ENCODE measurements at regions not wholly inside any gene's neighbourhood (a gene's known extent, or its start where the extent isn't known, plus 50 kb on each side); places are given as distances from the start of the nearest gene placed in this dataset.

GRCh38 chr14:43249116-43249515 is 1258.0 kb downstream of the FSCB start:
- no peak for TF ChIP-seq CTCF (IDR thresholded peaks at IDR 0.05; ENCODE audit: insufficient read depth, low read length, severe bottlenecking)
- DNase-seq (ENCODE audit: low read depth): no peak
- no peaks in the 10 kb centered on the region for H3K36me3 ChIP-seq (ENCODE audit: control insufficient read depth, insufficient read depth, low read length)
- no peak for FAIRE-seq
- H3K4me3 ChIP-seq (ENCODE audit: low read depth, low read length): no peak overlapping the region
- no peaks in the 10 kb centered on the region for H3K27me3 ChIP-seq (ENCODE audit: control insufficient read depth, insufficient read depth, low read length)

DNA sequence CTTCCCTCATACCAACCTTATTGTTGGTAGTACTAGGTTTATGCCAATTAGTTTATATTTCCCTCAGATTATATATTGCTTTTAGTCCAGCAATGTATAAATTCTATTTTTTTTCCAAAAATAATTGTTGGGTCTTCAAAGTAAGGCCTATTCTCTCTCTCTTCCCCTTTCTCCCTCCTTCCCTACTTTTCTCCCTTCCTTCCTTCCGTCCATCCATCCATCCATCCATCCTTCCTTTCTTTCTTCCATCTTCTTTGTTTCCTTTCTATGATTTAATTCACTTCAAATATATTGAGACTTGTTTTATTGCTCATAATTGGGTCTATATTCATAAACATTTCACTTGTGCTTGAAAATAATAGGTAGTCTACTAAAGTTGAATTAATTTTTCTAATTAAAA is 1259.2 kb downstream of the FSCB start:
- no peak overlapping the region for H3K4me3 ChIP-seq (ENCODE audit: low read depth, low read length)
- FAIRE-seq: no peak
- no peak for TF ChIP-seq CTCF (IDR thresholded peaks at IDR 0.05; ENCODE audit: insufficient read depth, low read length, severe bottlenecking)
- H3K36me3 ChIP-seq (ENCODE audit: control insufficient read depth, insufficient read depth, low read length): no peaks in the 10 kb centered on the region
- no peaks in the 10 kb centered on the region for H3K27me3 ChIP-seq (ENCODE audit: control insufficient read depth, insufficient read depth, low read length)
- DNase-seq (ENCODE audit: low read depth): no peak

GRCh38 chr14:43244142-43244625 is 1262.9 kb downstream of the FSCB start:
- Histone ChIP-seq H3K27me3 (ENCODE audit: control insufficient read depth, insufficient read depth, low read length) (no peaks in the 10 kb centered on the region), H3K36me3 (ENCODE audit: control insufficient read depth, insufficient read depth, low read length) (no peaks in the 10 kb centered on the region), H3K4me3 (ENCODE audit: low read depth, low read length) (no peak overlapping the region)
- FAIRE-seq: no peak
- TF ChIP-seq CTCF (IDR thresholded peaks at IDR 0.05; ENCODE audit: insufficient read depth, low read length, severe bottlenecking): no peak
- DNase-seq (ENCODE audit: low read depth): no peak

GRCh38 chr14:43243168-43243567 is 1263.9 kb downstream of the FSCB start:
- no peak overlapping the region for H3K4me3 ChIP-seq (ENCODE audit: low read depth, low read length)
- DNase-seq (ENCODE audit: low read depth) (no peak), FAIRE-seq (no peak)
- H3K36me3 ChIP-seq (ENCODE audit: control insufficient read depth, insufficient read depth, low read length): no peaks in the 10 kb centered on the region
- H3K27me3 ChIP-seq (ENCODE audit: control insufficient read depth, insufficient read depth, low read length): no peaks in the 10 kb centered on the region
- TF ChIP-seq CTCF (IDR thresholded peaks at IDR 0.05; ENCODE audit: insufficient read depth, low read length, severe bottlenecking): no peak

DNA sequence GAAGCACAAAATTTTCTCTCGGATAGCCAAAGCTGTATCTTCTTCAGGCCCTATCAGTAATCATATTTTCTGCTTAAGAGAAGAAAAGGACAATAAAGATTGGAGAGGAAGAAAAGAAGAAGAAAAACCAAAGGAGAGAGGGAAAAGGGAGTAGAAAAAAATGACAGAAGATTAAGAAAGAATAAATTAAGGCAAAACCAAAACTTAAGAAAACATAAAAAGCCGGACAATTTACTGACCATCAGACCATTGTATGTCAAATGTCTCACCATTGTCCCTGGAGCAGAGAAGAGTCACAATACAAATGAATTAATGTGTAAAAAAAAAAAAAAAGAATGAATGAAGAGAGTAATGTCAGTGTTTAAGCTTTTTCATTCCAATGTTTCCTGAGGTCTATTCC is 1274.8 kb downstream of the FSCB start:
- DNase-seq (ENCODE audit: low read depth) (no peak), FAIRE-seq (no peak)
- TF ChIP-seq CTCF (IDR thresholded peaks at IDR 0.05; ENCODE audit: insufficient read depth, low read length, severe bottlenecking): no peak
- Histone ChIP-seq H3K27me3 (ENCODE audit: control insufficient read depth, insufficient read depth, low read length) (no peaks in the 10 kb centered on the region), H3K36me3 (ENCODE audit: control insufficient read depth, insufficient read depth, low read length) (no peaks in the 10 kb centered on the region), H3K4me3 (ENCODE audit: low read depth, low read length) (no peak overlapping the region)

DNA sequence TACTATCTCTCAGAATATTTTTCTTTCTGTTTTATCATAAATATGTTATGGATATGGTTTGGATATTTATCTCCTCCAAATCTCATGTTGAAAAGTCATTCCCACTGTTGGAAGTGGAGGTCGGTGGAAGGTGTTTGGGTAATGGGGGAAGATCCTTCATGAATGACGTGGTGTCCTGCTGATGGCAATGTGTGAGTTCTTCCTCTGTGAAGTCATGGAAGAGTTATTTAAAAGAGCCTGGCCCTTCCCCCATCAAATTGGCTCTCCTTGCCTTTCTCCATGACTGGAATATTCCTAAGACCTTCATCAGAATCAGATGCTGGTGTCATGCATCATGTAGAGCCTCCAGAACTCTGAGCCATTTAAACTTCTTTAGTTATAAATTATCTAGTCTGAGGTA is 1291.6 kb downstream of the FSCB start:
- H3K4me3 ChIP-seq (ENCODE audit: low read depth, low read length): no peak overlapping the region
- H3K36me3 ChIP-seq (ENCODE audit: control insufficient read depth, insufficient read depth, low read length): no peaks in the 10 kb centered on the region
- no peaks in the 10 kb centered on the region for H3K27me3 ChIP-seq (ENCODE audit: control insufficient read depth, insufficient read depth, low read length)
- DNase-seq (ENCODE audit: low read depth) (no peak), FAIRE-seq (no peak)
- no peak for TF ChIP-seq CTCF (IDR thresholded peaks at IDR 0.05; ENCODE audit: insufficient read depth, low read length, severe bottlenecking)
